ENCODE measurements at regions not wholly inside any gene's neighbourhood (a gene's known extent, or its start where the extent isn't known, plus 50 kb on each side); places are given as distances from the start of the nearest gene placed in this dataset.

DNA sequence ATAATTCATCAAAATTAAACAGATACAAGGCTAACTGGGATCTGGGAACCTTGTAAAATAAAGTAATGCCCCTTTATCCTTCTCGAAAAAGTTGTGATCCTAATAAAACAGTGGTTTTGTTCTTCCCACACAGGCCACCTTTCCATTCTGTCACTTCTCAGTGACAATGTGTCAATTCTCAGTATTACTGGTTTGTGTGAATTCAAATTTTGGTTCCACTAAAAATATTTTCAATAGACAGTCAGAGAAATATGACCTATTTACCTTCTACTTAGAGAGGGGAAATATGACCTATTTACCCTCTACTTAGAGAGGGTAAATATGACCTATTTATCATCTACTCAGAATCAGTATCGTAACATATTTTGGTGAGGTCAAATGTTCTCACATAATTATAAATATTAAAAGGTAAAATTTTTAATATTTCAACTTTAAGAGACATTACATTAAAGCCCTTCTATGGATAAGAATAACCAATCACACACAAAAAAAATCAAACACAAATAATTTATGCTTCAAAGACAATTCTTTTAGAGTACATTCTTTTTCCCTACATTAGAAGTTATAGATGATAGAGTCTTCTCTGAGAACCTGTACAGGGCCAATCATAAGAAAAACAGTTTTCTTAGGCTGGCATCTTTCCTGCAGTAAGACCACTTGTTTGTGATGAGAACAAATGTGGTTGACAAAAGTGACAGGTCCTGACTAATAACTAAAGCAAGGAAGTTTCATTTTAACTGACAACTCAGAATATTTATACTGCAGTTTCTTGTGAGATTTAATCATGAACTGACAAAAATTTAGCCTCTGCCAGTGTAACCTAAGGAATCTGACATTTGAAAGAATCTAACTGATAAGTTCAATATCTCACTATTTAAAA lies 323.3 kb downstream of the DIPK2A start:
- no peak for DNase-seq (ENCODE audit: low read depth in 2 of 2)

DNA sequence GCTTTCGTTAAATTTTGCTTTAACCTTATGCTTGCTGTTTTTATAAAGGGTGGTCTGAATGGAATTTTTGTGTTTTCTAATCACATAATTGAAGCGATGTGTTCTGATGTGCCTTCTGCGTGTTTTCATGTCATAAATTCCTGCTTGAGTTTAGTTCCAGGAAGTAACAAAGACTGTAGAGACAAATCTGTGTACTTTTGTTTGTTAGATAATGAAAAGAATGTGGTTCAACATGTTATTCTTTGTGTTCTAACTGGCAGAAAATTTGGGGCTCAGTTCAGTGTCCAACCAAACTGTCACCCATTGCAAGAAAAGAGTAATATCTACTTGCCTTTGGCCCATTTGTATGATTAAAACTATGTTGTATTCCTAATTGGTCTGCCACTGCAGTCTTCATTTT lies 324.0 kb downstream of the DIPK2A start:
- DNase-seq (ENCODE audit: low read depth in 2 of 2): no peak

DNA sequence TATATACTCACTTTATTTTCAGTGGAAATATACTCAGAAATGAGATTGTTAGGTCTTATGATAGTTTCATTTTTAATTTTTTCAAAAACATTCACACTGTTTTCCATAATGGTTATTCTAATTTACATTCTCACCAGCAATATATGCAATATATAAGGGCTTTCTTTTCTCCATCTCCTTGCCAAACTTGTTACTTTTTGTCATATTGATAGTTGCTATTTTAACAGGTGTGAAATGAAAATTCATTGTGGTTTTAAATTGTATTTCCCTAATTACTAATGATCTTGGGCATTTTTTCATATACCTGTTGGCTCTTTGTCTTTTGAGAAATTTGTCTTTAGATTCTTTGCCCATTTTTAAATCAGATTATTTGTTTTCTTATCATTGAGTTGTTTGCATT lies 325.2 kb downstream of the DIPK2A start:
- DNase-seq (ENCODE audit: low read depth in 2 of 2): no peak

DNA sequence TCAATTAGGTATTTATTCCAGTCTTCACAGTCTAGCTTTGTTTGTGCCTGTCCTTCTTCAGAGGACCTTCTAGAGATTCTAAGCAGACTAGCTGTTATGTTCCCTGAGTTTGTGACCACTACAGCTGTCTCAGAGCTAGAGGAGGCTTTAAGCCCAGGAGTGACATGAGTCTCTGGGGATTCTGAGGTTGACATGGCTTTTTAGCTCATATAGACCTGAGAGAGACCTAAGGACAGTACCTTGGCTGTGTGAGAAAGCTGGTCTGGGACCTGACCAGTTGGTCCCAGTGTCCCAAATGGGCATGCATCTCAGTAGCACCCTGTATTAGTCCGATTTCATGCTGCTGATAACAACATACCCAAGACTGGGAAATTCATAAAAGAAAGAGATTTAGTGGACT lies 330.2 kb downstream of the DIPK2A start:
- DNase-seq (ENCODE audit: low read depth in 2 of 2): no peak

DNA sequence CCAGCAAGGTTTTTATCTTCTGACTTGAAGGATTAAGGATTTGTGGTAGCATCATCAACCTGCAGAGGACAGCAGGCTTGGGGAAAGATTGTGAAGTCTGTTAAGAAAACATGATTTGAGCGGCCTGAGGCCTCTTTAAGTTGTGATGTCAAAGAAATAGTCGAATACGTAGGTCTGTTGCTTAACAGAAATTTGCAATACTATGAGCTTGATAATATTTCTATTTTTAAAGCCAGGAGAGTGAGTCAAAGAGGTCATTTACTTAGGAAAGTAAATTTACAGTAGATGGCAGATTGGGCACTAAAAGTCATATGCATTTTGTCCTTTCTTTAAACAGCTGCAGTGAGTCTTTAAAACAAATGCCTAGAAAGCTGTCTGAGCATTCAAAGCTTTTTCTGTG lies 336.3 kb downstream of the DIPK2A start:
- DNase-seq (ENCODE audit: low read depth in 2 of 2): no peak

DNA sequence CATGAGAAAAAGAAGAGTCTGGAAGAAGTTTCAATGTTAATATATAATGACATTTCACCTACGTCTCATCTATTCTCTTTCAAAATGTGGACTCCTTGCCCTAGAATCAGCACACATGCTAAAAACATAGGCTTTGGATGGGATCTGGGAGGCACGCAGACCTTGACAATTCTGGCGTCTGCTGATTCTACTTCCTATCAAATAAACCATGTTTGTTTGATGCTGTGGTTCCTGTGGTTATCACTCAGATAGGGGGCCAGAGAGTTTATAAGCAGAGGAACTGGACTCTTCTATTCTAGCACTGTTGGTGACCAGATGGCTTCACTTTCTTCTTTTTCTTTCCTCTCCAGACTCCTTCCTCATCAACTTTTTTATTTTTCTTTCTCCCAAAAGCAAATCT lies 336.8 kb downstream of the DIPK2A start:
- DNase-seq (ENCODE audit: low read depth in 2 of 2): no peak

DNA sequence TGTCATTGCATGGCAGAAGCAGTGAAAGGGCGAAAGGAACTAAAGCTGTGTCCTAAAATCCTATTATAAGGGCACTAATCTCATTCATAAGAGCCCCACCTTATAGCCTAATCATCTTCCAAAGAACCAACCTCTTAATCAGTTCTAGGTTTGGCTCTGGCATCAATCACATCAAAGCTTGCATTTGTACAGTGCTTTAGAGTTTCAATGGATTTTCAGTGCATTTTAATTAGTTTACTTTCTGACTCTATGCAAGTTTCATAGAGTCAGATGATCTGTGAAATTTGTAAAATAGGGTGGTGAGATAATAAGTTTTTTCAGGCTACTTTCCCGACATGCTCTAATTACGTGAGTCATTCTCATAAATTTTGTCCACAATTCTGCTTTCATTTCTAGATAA lies 341.1 kb downstream of the DIPK2A start:
- no peak for DNase-seq (ENCODE audit: low read depth in 2 of 2)

DNA sequence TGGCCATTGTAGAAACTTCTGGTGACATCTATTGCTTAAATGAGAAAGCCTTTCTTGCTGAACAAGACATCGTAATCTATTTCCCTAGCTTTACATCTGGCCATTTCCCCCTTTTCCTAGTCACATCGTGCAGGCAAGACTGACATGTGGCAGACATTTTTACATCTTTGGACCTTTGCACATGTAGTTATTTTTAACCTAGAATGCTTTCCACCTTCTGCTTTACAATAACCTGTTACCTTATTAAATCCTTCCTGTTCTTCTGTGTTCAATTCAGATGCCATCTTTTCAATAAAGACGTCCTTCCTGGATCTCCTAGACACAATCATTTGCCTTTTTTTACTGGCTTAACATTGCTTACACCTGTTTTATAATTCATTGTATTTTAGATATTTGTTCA lies 343.3 kb downstream of the DIPK2A start:
- DNase-seq (ENCODE audit: low read depth in 2 of 2): no peak

DNA sequence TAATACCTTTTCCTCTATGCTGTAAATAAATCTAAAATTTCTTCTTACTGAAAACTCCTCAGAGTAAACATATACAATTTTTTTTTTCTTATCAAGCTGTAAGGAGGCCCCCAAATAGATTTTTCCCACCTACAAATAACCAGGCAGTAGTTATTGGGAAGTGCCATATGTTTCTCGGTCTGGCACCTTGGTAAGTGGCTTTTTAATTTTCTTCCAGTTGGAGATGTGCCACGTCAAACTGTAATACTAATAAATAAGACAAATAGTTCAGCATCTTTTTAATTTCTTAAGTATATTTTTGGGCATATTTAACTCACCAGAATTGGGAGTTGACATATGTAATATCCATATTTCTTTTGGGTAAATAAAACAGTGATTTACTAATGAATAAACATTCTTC lies 346.3 kb downstream of the DIPK2A start:
- no peak for DNase-seq (ENCODE audit: low read depth in 2 of 2)

DNA sequence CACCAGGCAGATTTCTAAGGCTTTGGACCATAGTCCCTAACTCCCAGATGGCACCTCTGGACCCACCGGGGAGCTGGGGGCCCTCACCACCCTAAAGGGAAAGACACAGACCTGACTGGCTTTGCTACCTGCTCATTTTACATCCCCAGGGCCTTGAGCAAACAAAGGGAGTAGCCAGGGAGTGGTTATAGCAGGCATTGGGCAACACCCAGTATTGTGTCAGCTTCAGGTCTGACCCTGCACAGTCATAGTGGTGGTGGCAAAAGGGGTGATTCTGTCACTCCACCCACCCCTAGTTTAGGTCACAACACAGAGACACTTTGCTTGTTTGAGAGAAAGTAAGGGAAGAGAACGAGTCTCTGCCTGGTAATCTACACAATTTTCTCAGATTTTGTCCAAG lies 352.5 kb downstream of the DIPK2A start:
- no peak for DNase-seq (ENCODE audit: low read depth in 2 of 2)

DNA sequence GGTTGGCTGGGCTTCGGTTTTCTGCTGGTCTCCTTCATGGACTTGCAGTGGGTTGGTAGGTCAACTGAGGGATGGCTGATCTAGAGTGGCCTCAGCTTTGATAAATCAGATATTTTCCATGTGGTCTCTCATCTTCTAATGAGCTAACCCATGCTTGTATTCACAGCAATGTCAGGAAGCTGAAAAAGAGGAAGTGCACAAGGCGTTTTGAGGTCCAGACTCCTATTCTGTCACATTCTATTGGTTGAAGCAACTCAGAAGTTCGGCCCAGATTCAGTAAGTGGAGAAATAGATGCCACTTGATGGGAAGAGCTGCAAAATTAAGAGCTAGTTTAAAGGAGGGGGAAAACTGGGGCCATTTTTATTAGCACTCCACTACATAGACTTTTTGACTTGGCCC lies 361.2 kb downstream of the DIPK2A start:
- DNase-seq (ENCODE audit: low read depth in 2 of 2): no peak

DNA sequence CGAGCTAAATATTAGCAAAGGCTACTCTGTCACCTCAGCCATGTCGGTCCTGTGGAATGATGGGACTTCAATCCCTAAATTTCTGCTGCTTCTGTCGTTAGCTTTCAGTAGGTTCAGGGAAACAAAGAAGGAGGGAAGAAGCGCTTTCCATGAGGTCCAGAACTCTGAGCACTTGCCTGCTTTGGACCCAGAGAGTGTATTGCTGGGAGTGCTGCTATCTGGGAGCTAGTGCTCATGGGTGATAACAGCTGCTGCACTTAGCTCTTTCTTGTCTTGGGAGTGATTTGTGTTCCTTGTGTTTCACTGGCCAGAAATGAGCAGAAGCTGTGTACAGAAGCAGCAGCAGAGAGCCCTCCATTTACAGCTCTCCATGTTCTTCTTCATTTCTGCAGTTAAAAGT lies 369.8 kb downstream of the DIPK2A start:
- no peak for DNase-seq (ENCODE audit: low read depth in 2 of 2)

DNA sequence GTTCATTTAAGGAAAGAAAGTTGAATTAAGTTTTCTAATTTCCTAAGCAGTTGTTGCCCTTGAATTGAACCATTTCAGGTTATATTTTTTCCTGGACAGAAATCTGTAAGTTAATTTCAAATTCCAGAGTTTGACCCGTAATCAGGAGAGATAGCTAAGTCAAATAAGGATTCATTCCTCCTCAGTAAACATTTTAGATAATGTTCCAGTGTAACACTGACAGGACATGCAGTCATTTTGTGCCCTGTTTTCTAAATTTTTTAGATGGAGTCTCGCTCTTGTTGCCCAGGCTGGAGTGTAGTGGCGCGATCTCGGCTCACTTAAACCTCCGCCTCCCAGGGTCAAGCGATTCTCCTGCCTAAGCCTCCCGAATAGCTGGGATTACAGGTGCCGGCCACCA lies 371.7 kb downstream of the DIPK2A start:
- no peak for DNase-seq (ENCODE audit: low read depth in 2 of 2)

DNA sequence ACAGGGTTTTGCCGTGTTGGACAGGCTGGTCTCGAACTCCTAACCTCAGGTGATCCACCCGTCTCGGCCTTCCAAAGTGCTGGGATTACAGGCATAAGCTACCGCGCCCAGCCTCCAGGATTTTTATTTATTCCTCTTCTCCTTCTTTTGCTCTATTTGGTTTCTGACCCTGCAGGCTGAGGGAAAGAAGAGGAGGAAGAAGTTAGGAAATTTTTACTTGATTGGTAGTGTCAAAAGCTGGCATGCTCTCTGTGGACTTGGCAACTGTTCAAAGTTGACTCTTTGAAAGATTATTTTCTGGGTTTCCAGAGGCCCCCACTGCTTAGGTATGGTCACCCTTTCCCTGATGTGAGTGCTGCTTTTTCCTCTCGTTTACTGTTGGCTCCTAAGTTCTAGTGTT lies 372.2 kb downstream of the DIPK2A start:
- DNase-seq (ENCODE audit: low read depth in 2 of 2): no peak

DNA sequence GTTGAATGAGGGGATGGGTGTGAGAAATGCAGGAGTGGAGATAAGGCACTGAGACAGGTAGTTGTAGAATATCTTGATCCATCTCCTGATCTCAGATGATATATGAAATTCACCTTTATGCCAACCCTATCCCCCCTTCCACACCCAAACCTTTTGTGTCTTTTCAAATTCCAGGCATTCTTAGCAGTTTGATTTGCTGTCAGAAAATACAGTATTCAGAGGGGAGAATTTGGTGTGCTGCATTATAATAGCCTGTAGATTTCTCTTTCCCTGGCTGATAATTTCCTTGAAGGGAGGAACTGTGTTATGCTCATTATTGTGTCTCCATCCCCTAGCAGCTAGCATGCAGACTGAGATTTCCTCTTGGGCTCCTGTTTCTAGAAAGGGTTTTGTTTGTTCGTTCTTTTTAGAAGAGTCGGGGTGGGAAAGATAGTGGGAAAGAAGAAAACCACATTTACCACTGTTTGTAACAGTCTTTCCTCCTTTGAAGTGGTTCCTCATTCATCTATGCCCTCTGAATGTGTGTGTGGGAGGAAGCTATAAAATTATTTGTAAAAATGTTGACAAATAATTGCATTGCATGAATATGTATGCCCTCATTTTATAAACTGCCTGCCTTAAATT lies 373.4 kb downstream of the DIPK2A start:
- DNase-seq (ENCODE audit: low read depth in 2 of 2): no peak

DNA sequence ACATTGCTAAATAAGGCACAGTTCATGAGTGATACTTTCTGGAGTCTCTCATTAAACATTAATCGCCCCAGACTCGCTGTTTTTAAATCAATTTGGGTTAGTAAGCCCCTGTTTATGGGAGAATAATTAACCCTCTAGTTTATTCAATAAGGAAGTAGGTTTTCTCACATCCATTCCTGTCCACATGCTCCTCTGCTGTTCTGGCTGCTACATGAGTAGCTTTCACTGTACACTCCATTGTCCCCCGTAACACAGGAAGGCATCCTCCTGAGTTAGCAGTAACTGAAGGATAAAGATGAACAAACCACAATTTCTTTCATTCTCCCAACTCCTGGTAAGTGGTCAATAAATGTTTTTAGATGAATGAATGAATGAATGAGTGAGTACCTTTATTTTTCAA lies 378.5 kb downstream of the DIPK2A start:
- DNase-seq (ENCODE audit: low read depth in 2 of 2): no peak

DNA sequence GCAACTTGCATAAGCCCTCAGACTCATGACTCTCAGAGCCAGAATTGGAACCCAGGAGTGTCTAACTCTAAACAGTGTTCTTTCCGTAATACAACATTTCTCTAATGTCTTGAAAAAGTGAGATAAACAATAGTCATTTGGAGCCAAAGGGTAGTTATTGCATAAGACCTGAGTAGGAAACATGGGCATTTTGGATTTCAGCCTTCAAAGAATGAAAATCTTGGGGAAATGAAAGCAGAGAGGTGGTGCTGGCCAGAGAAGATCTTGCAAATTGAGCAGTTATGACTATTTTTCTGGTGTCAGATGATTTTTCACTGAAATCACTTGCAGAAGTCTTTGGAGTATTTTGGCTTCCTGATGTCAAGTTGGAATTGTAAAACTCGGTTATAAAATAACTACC lies 379.4 kb downstream of the DIPK2A start:
- no peak for DNase-seq (ENCODE audit: low read depth in 2 of 2)

DNA sequence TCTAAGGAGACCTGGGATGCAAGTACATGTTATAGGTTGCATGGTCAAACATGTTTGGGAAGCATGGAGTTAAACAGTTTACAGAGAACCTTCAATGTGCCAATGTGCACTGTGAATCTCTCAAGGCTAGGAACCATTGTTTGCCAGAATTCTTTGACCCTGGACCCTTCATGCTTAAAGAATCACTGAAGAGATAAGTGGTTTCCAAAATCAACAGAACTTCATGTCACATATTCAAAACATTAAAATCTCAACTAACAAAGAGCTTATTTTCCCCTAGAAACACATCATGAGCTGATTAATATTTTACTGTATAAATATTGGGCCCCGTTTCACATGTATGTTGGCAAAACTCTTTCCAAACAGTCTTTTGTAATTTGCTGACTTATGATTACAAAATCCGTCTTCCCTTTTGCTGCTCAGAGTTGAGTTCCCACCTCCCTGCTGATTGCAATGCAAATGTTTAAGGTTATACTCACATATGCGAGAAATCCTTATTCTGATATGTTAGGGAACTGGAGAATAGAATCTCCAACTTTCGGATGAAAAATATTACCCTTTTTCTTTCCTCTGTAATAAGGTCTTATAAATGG lies 380.2 kb downstream of the DIPK2A start:
- no peak for DNase-seq (ENCODE audit: low read depth in 2 of 2)

DNA sequence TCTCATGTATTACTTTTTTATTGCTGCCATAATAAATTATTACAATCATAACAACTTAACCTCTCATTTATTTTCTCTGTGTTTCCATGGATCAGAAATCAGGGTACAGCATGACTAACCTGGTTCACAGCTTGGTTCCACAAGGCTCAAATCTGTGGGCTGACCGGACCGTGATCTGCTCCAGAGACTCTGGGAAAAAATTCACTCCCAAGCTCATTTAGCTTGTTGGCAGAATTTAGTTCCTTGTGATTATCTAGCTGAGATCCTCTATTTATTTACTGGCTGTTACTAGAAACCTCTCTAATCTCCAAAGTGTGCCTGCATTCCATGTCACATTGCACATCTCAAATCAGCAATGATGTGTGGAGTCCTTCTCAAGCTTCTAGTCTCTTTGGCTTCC lies 386.6 kb downstream of the DIPK2A start:
- no peak for DNase-seq (ENCODE audit: low read depth in 2 of 2)

DNA sequence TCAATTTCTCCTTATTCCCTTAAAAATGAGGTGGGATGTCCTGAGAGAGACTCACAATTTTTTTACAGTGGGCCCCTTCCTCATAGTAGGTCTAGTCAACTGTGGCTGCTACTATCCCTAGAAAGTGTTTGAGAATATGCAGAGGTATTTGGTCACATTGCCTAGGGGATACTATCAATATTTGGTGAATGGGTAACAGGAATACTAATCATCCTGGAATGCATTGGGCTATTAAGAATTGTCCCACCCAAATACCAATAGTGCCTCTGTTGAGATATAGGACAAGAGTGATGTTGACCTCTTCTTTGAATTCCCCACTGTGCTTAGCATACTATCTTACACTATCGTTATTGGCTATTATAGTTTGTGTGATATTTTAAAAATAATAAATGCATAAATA lies 389.4 kb downstream of the DIPK2A start:
- DNase-seq (ENCODE audit: low read depth in 2 of 2): no peak

DNA sequence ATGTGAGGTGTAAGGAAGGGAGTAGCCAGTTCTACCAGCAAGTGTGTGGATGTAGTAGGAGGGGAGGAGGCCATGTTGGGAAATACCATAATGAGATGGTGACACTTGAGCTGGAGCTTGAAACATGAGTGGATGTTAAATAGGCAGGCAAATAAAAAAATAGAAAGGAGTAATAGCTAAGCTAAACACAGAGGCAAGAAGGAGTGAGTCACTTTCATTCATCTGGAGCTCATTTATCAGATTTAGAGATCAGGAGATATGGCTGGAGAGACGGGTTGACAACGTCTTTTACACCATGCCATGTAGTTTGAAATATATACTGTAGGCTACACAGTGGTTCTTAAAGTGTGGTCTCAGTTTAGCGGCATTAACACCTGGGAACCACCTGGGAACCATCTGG lies 390.5 kb downstream of the DIPK2A start:
- DNase-seq (ENCODE audit: low read depth in 2 of 2): no peak

DNA sequence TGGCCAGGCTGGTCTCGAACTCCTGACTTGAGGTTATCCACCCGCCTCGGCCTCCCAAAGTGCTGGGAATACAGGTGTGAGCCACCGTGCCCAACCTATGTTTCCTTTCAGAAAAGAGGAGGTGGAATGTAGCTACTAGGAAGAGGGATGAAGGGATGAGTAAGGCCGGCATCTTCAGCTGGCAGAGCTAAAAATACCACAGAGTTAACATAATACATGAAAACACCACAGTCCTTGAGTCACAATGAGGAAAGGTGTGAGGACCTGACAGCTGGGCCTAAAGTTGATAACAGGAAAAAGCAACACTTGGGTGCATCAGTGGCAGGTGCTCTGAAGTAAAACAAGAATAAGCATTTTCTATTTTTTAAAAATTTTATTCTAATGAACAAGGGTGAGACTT lies 392.2 kb downstream of the DIPK2A start:
- DNase-seq (ENCODE audit: low read depth in 2 of 2): no peak

DNA sequence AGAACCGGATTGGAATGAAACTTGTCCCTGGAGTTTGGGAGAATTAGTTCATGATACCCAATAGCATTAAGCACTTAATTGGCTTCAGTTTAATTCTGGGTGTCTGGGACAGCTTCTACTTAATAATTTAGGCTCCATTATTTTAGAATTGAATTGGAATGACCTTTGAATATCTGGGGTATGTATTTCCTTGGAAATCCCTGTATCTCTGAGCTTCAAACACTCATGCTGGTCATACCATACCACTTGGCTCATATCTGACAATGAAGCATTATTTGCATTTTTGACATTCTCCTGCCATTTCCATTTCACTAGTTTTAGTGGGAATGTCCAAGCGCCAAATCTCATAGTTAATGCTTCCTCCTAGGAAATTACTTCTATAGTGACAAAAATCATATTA lies 393.1 kb downstream of the DIPK2A start:
- no peak for DNase-seq (ENCODE audit: low read depth in 2 of 2)

Measured in dermis microvascular lymphatic vessel endothelial cell (primary cell).